ENCODE measurements at regions not wholly inside any gene's neighbourhood (a gene's known extent, or its start where the extent isn't known, plus 50 kb on each side); places are given as distances from the start of the nearest gene placed in this dataset.

DNA sequence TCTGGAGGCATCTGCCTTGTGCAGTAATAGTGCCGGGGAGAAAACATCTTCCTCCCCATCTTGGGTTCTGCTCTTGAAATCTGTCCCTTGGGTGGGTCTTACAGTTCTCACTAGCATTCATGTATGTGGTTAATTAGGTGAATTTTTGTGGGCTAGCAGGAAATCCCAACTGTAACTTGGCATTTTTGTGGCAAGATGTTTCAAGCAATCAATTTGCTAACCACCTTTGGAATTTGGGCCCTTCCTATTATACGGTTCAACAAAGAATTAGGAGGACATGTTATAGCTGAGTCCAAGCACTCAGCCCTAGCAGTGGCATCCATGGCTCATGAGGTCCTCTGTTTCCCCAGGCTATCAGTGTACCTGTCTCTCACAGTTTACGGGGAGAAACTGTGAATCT, 89.1 kb upstream of the MTNR1B start:
- Histone ChIP-seq H3K27me3 (ENCODE audit: control insufficient read depth in 1 of 2, insufficient read depth in 2 of 2, low read length in 2 of 2) (no peaks in the 10 kb centered on the region), H3K4me1 (ENCODE audit: insufficient read depth, low read length) (no peaks in the 10 kb centered on the region), H3K9me3 (ENCODE audit: control insufficient read depth in 1 of 2, insufficient read depth in 1 of 2, low read length in 2 of 2) (peaks cover 0 to 9% of the 10 kb centered on the region in 2 experiments), H3K27ac (ENCODE audit: low read depth in 1 of 2, low read length in 2 of 2) (no peak overlapping the region), H3K4me3 (ENCODE audit: low read length) (no peak overlapping the region), H3K36me3 (ENCODE audit: insufficient read depth, low read length) (no peaks in the 10 kb centered on the region)
- DNase-seq (no peak), ATAC-seq (ENCODE audit: poor library complexity) (no peak)
- Mint-ChIP-seq H3K4me3 (no peak overlapping the region), H3K9me3 (no peaks in the 10 kb centered on the region), H3K27ac (no peak overlapping the region), H3K36me3 (ENCODE audit: low read depth) (no peaks in the 10 kb centered on the region), H3K27me3 (peaks cover 7% of the 10 kb centered on the region), H3K4me1 (ENCODE audit: low read depth) (no peaks in the 10 kb centered on the region)
- intact Hi-C loops (cut with DNase I, micrococcal nuclease), result no loop called here
- CTCF ChIA-PET, result no interaction called here
- TF ChIP-seq, protein P1, sequence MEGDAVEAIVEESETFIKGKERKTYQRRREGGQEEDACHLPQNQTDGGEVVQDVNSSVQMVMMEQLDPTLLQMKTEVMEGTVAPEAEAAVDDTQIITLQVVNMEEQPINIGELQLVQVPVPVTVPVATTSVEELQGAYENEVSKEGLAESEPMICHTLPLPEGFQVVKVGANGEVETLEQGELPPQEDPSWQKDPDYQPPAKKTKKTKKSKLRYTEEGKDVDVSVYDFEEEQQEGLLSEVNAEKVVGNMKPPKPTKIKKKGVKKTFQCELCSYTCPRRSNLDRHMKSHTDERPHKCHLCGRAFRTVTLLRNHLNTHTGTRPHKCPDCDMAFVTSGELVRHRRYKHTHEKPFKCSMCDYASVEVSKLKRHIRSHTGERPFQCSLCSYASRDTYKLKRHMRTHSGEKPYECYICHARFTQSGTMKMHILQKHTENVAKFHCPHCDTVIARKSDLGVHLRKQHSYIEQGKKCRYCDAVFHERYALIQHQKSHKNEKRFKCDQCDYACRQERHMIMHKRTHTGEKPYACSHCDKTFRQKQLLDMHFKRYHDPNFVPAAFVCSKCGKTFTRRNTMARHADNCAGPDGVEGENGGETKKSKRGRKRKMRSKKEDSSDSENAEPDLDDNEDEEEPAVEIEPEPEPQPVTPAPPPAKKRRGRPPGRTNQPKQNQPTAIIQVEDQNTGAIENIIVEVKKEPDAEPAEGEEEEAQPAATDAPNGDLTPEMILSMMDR (IDR thresholded peaks at IDR 0.05), result no peak
- POLR2A ChIA-PET, result no interaction called here

DNA sequence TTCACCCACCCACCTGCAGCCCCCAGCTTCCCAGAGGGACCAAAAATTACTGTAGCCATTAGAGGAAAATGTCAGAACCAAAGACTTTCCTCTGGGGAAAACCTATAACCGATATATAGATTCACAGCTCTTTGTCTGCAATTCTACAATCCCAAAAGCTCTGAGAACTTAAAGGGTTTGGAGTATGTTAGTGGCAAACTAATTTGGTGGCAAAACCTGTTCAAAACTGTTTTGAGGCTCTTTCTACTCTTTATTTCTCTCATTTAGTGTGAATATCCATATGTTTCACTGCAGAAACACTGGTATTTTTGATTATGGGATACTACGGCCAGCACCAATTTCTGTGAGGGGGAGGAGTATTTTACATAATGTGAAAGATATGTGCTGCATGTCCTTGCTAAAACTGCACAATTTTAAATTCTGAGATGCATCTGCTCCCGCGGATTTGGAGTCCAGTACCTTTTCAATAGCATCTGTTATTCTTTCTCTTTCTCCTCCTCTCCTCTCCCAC, 87.5 kb upstream of the MTNR1B start:
- TF ChIP-seq, protein P1 (IDR thresholded peaks at IDR 0.05), result no peak
- no peak for ATAC-seq (ENCODE audit: poor library complexity)
- Mint-ChIP-seq H3K27ac (no peak overlapping the region), H3K27me3 (no peaks in the 10 kb centered on the region), H3K9me3 (no peaks in the 10 kb centered on the region), H3K36me3 (ENCODE audit: low read depth) (no peaks in the 10 kb centered on the region), H3K4me3 (no peak overlapping the region), H3K4me1 (ENCODE audit: low read depth) (peaks cover 8% of the 10 kb centered on the region)
- H3K27ac ChIP-seq (ENCODE audit: low read depth in 1 of 2, low read length in 2 of 2), result no peak overlapping the region
- peaks cover 0 to 9% of the 10 kb centered on the region in 2 experiments for H3K9me3 ChIP-seq (ENCODE audit: control insufficient read depth in 1 of 2, insufficient read depth in 1 of 2, low read length in 2 of 2)
- POLR2A ChIA-PET, result no interaction called here
- no peak for DNase-seq
- H3K36me3 ChIP-seq (ENCODE audit: insufficient read depth, low read length), result no peaks in the 10 kb centered on the region
- CTCF ChIA-PET, result no interaction called here
- no peak overlapping the region for H3K4me3 ChIP-seq (ENCODE audit: low read length)
- H3K27me3 ChIP-seq (ENCODE audit: control insufficient read depth in 1 of 2, insufficient read depth in 2 of 2, low read length in 2 of 2), result no peaks in the 10 kb centered on the region
- no peaks in the 10 kb centered on the region for H3K4me1 ChIP-seq (ENCODE audit: insufficient read depth, low read length)
- intact Hi-C loops (cut with DNase I, micrococcal nuclease), result no loop called here

DNA sequence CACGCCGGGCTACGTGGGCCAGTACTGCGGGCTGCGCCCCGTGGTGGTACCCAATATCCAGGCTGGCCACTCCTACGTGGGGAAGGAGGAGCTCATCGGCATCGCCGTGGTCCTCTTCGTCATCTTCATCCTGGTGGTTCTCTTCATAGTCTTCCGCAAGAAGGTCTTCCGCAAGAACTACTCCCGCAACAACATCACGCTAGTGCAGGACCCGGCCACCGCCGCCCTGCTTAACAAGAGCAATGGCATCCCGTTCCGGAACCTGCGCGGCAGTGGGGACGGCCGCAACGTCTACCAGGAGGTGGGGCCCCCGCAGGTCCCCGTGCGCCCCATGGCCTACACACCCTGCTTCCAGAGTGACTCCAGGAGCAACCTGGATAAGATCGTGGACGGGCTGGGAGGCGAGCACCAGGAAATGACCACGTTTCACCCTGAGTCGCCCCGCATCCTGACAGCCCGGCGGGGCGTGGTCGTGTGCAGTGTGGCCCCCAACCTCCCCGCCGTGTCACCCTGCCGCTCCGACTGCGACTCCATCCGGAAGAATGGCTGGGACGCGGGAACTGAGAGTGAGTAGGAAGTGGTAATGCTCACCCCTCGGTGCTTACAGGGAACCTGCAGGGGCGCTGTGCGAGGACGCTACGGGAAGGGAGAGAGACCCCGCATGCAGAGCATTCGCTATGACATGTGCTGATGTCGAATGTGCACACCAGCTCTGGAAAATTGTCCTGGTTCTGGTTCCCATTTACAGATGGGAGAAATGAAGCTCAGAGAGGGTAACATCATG, 86.4 kb upstream of the MTNR1B start:
- CTCF ChIA-PET, result no interaction called here
- no peaks in the 10 kb centered on the region for H3K9me3 Mint-ChIP-seq

More for the DNA sequence above, 86.4 kb upstream of the MTNR1B start:
- intact Hi-C loops (cut with DNase I, micrococcal nuclease), result no loop called here
- H3K27ac Mint-ChIP-seq, result no peak overlapping the region
- H3K4me3 ChIP-seq (ENCODE audit: low read length), result no peak overlapping the region
- no peak overlapping the region for H3K4me3 Mint-ChIP-seq
- TF ChIP-seq, protein P1 (IDR thresholded peaks at IDR 0.05), result no peak
- H3K4me1 Mint-ChIP-seq (ENCODE audit: low read depth), result peaks cover 8% of the 10 kb centered on the region
- POLR2A ChIA-PET, result no interaction called here
- no peaks in the 10 kb centered on the region for H3K27me3 ChIP-seq (ENCODE audit: control insufficient read depth in 1 of 2, insufficient read depth in 2 of 2, low read length in 2 of 2)
- no peak for ATAC-seq (ENCODE audit: poor library complexity)
- H3K4me1 ChIP-seq (ENCODE audit: insufficient read depth, low read length), result no peaks in the 10 kb centered on the region
- no peaks in the 10 kb centered on the region for H3K36me3 Mint-ChIP-seq (ENCODE audit: low read depth)
- no peaks in the 10 kb centered on the region for H3K27me3 Mint-ChIP-seq
- DNase-seq, result peak in 1 of 14 experiments; percentile 8
- H3K9me3 ChIP-seq (ENCODE audit: control insufficient read depth in 1 of 2, insufficient read depth in 1 of 2, low read length in 2 of 2), result peaks cover 0 to 9% of the 10 kb centered on the region in 2 experiments
- no peak overlapping the region for H3K27ac ChIP-seq (ENCODE audit: low read depth in 1 of 2, low read length in 2 of 2)
- no peaks in the 10 kb centered on the region for H3K36me3 ChIP-seq (ENCODE audit: insufficient read depth, low read length)
